ENCODE measurements at regions not wholly inside any gene's neighbourhood (a gene's known extent, or its start where the extent isn't known, plus 50 kb on each side); places are given as distances from the start of the nearest gene placed in this dataset.
"Not testable (repeated sequence)": the region's sequence is repeated elsewhere in the genome, so short reads cannot be mapped to it uniquely, and the experiment has no call there.

- not testable (repeated sequence) for TF ChIP-seq ESRRG (CRISPR knock-in tag; IDR thresholded peaks at IDR 0.05); TCF4 (CRISPR knock-in tag; IDR thresholded peaks at IDR 0.05; ENCODE audit: borderline replicate concordance); ARNTL (CRISPR knock-in tag; IDR thresholded peaks at IDR 0.05; ENCODE audit: borderline replicate concordance, low read depth); RARB (CRISPR knock-in tag; IDR thresholded peaks at IDR 0.05); CSDC2 (CRISPR knock-in tag; IDR thresholded peaks at IDR 0.05); SNAI2 (CRISPR knock-in tag; IDR thresholded peaks at IDR 0.05); ZFP30 (CRISPR knock-in tag; IDR thresholded peaks at IDR 0.05); TSHZ2 (CRISPR knock-in tag; IDR thresholded peaks at IDR 0.05); PPARA (CRISPR knock-in tag; IDR thresholded peaks at IDR 0.05; ENCODE audit: borderline replicate concordance); ZFP3 (CRISPR knock-in tag; IDR thresholded peaks at IDR 0.05); CSRNP3 (CRISPR knock-in tag; IDR thresholded peaks at IDR 0.05); ZNF565 (CRISPR knock-in tag; conservative IDR thresholded peaks at IDR 0.05; ENCODE audit: low read depth)
- TF ChIP-seq, protein P1, sequence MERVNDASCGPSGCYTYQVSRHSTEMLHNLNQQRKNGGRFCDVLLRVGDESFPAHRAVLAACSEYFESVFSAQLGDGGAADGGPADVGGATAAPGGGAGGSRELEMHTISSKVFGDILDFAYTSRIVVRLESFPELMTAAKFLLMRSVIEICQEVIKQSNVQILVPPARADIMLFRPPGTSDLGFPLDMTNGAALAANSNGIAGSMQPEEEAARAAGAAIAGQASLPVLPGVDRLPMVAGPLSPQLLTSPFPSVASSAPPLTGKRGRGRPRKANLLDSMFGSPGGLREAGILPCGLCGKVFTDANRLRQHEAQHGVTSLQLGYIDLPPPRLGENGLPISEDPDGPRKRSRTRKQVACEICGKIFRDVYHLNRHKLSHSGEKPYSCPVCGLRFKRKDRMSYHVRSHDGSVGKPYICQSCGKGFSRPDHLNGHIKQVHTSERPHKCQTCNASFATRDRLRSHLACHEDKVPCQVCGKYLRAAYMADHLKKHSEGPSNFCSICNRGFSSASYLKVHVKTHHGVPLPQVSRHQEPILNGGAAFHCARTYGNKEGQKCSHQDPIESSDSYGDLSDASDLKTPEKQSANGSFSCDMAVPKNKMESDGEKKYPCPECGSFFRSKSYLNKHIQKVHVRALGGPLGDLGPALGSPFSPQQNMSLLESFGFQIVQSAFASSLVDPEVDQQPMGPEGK (CRISPR knock-in tag; IDR thresholded peaks at IDR 0.05; ENCODE audit: borderline replicate concordance), result not testable (repeated sequence)
- TF ChIP-seq, protein P2, sequence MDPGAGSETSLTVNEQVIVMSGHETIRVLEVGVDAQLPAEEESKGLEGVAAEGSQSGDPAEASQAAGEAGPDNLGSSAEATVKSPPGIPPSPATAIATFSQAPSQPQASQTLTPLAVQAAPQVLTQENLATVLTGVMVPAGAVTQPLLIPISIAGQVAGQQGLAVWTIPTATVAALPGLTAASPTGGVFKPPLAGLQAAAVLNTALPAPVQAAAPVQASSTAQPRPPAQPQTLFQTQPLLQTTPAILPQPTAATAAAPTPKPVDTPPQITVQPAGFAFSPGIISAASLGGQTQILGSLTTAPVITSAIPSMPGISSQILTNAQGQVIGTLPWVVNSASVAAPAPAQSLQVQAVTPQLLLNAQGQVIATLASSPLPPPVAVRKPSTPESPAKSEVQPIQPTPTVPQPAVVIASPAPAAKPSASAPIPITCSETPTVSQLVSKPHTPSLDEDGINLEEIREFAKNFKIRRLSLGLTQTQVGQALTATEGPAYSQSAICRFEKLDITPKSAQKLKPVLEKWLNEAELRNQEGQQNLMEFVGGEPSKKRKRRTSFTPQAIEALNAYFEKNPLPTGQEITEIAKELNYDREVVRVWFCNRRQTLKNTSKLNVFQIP (CRISPR knock-in tag; IDR thresholded peaks at IDR 0.05; ENCODE audit: borderline replicate concordance, low read depth), result not testable (repeated sequence)
Observed at GRCh38 chr14:19637285-19638041, 76.2 kb downstream of the OR11H2 start.
